Activated naive CD4-positive, alpha-beta T cell treated with anti-CD3 and anti-CD28 coated beads, Interleukin-2, amount 50 U/mL, for 24 hours (primary cell): ENCODE measurements at regions not wholly inside any gene's neighbourhood (a gene's known extent, or its start where the extent isn't known, plus 50 kb on each side); places are given as distances from the start of the nearest gene placed in this dataset.

Experiments
- H3K27ac Mint-ChIP-seq: one replicate; pipeline ENCODE4 v1.8.0; 2021; ENCODE audit warnings: mild to moderate bottlenecking, mixed read lengths
- H3K27me3 Mint-ChIP-seq: one replicate; pipeline ENCODE4 v1.8.0; 2021; ENCODE audit warnings: mixed read lengths
- H3K36me3 Mint-ChIP-seq: one replicate; pipeline ENCODE4 v1.8.0; 2021; ENCODE audit warnings: mixed read lengths
- H3K4me1 Mint-ChIP-seq: one replicate; pipeline ENCODE4 v1.8.0; 2021; ENCODE audit warnings: mixed read lengths
- H3K4me3 Mint-ChIP-seq: one replicate; pipeline ENCODE4 v1.8.0; 2021; ENCODE audit warnings: mild to moderate bottlenecking, mixed read lengths
- H3K9me3 Mint-ChIP-seq: one replicate; pipeline ENCODE4 v1.8.0; 2021; ENCODE audit warnings: mixed read lengths

DNA sequence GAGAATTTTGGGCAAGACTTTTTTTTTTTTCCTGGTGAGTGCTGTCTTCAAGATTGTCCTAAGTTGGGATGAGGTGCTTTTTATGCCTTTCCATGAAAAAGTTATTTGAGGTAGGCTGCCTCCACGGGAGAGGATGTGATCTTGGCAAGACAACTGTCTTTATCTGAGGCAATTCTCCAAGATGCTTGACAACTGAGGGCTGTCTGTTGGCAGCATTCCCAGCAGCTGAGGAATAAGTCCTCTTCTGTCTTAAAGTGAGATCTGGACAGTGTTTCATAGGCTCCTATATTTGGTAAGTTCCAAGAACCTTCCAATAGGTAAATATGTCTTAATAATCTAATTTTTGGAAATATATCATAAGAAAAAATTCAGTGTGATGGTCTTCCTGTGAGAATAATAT lies 662.0 kb downstream of the CDH11 start:
- Mint-ChIP-seq H3K9me3 (peaks cover 5% of the 10 kb centered on the region), H3K27ac (no peak overlapping the region), H3K4me1 (no peaks in the 10 kb centered on the region), H3K27me3 (no peaks in the 10 kb centered on the region), H3K4me3 (no peak overlapping the region), H3K36me3 (no peaks in the 10 kb centered on the region)

DNA sequence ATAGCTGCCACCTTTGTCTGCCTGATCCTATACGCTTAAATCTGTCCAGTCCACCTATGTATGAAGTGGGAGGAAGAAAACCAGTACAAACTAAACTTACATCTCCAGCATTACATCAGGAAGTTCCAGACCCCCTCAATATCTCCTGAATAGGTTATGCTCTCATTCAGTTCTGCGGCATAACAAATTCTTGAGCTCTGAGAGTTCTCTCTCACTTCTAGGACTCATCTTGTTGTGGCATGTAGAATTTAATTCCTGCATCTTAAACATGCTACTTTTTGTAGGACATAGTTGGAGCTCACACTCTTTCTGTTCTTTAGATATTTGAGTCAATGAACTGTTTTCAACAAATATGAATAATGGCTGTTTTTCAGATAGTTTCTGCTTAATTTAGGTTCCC lies 662.5 kb downstream of the CDH11 start:
- H3K4me3 Mint-ChIP-seq: no peak overlapping the region
- no peaks in the 10 kb centered on the region for H3K36me3 Mint-ChIP-seq
- H3K27me3 Mint-ChIP-seq: no peaks in the 10 kb centered on the region
- no peak overlapping the region for H3K27ac Mint-ChIP-seq
- no peaks in the 10 kb centered on the region for H3K4me1 Mint-ChIP-seq
- H3K9me3 Mint-ChIP-seq: peaks cover 5% of the 10 kb centered on the region

DNA sequence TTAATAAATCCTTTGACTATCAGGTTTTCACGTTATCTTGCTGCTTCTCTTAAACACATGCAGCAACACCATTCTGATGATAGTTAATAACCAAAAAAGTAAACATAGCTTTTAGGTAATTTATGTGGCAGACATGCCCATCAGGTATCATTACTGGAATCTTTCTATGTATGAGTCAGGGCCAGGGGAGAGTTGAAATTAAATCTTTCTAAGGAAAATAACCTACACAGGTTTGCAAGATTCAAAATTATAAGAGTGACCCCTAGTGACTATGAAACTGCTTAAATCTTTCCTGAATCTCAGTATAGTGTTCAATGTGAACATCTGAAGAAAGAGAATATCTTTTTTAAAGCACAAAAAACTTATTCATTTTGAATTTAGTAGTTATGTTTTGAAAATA lies 666.6 kb downstream of the CDH11 start:
- Mint-ChIP-seq H3K27me3 (no peaks in the 10 kb centered on the region), H3K36me3 (no peaks in the 10 kb centered on the region), H3K9me3 (peaks cover 5% of the 10 kb centered on the region), H3K4me3 (no peak overlapping the region), H3K4me1 (no peaks in the 10 kb centered on the region), H3K27ac (no peak overlapping the region)

DNA sequence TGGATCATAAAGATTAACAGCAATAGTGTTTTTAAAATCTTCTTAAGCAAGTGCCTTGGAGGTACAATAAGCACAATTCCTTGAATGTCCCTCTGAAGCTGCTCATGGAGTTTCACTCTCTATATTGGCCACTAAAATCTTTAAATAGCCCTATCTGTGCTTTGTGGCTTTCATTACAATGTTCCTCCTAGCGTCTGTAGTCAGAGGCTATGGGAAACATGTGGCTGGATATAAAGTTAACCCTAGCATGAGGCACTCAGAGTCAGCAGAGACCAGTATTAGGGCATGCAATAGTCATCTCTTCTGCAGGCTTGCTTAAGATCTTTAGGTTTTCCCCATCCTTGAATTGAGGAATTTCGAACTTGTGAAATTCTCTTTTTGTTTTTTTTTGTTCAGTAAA lies 668.2 kb downstream of the CDH11 start:
- Mint-ChIP-seq H3K4me3 (no peak overlapping the region), H3K36me3 (no peaks in the 10 kb centered on the region), H3K9me3 (peaks cover 5% of the 10 kb centered on the region), H3K27ac (no peak overlapping the region), H3K4me1 (no peaks in the 10 kb centered on the region), H3K27me3 (no peaks in the 10 kb centered on the region)

DNA sequence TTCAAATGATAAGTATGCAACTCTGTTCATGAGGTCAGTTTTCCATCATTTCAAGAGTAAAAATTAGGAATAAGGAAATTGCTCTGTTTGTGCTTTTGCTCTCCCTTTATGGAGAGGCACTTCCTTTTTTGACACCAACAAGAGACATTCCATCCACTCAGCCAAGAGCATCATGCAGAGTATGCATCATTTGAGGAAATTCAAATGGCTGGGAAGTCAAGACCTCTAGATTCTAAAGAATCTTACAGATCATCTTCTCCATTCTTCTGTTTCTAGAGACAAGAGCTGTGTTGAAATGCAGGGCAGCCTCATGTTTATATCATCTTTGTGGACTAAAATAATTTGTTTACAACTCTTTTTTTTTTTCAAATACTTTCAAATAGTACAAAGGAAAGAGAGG lies 669.4 kb downstream of the CDH11 start:
- Mint-ChIP-seq H3K4me1 (no peaks in the 10 kb centered on the region), H3K27me3 (no peaks in the 10 kb centered on the region), H3K9me3 (peaks cover 9% of the 10 kb centered on the region), H3K36me3 (no peaks in the 10 kb centered on the region), H3K4me3 (no peak overlapping the region), H3K27ac (no peak overlapping the region)

DNA sequence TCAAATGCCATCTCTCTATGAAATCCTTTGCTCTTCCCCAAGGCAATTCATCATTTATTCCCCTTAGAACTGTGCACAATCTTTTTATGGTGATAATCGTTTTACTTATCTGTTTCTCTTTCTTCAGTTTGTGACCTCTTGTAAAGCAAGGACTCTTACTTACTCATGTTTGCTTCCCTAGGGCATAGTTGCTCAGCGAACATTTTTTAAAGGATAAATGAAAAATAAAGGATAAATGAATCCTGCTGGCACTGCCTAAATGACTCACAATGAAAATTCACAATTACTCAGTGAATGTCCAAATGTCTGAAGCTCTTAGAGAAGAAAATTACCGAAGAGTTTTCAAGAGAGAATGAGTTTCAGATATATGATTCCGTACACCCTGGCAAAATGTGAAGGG lies 671.7 kb downstream of the CDH11 start:
- no peak overlapping the region for H3K27ac Mint-ChIP-seq
- H3K4me1 Mint-ChIP-seq: no peaks in the 10 kb centered on the region
- H3K9me3 Mint-ChIP-seq: peaks cover 12% of the 10 kb centered on the region
- no peaks in the 10 kb centered on the region for H3K36me3 Mint-ChIP-seq
- no peak overlapping the region for H3K4me3 Mint-ChIP-seq
- no peaks in the 10 kb centered on the region for H3K27me3 Mint-ChIP-seq

DNA sequence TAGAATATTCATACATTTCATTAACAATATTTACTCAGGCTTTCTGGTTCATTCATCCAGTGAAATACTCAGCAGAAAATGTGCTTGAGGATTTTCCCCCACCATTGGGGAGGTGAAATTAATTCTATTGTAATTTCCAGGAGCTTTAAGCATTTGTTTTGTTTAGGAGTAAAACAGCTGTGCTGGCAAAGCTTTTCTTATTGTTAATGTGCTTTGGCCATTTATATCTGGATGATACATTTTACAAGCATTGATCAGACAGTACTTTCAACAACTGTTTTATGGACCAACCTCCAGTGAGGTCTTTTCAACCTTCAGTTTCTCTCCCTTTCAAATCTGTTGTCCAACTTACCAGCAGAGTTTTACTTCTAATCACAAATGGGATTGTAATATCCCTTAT lies 672.4 kb downstream of the CDH11 start:
- no peaks in the 10 kb centered on the region for H3K27me3 Mint-ChIP-seq
- peaks cover 12% of the 10 kb centered on the region for H3K9me3 Mint-ChIP-seq
- H3K36me3 Mint-ChIP-seq: no peaks in the 10 kb centered on the region
- no peak overlapping the region for H3K4me3 Mint-ChIP-seq
- H3K27ac Mint-ChIP-seq: no peak overlapping the region
- no peaks in the 10 kb centered on the region for H3K4me1 Mint-ChIP-seq

DNA sequence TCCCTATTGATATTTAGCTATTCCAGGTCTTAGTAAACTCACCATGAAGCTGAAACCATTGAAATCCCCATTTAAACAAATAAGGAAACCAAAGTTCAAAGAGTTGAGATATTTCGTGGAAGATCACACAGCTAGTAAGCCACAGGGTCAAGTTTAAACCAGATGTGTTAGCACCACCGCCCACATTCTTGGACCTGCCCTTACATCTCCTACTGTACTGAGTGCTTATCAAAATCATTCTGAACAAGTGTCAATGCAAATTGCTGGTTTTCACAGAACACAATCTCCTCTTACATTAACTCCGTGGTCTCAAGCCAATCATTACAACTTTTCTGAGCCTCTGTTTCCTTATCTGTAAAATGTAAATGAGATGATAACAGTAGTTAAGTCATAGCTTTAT lies 676.2 kb downstream of the CDH11 start:
- H3K4me1 Mint-ChIP-seq: no peaks in the 10 kb centered on the region
- H3K36me3 Mint-ChIP-seq: no peaks in the 10 kb centered on the region
- no peak overlapping the region for H3K4me3 Mint-ChIP-seq
- no peak overlapping the region for H3K27ac Mint-ChIP-seq
- H3K27me3 Mint-ChIP-seq: no peaks in the 10 kb centered on the region
- peaks cover 18% of the 10 kb centered on the region for H3K9me3 Mint-ChIP-seq

DNA sequence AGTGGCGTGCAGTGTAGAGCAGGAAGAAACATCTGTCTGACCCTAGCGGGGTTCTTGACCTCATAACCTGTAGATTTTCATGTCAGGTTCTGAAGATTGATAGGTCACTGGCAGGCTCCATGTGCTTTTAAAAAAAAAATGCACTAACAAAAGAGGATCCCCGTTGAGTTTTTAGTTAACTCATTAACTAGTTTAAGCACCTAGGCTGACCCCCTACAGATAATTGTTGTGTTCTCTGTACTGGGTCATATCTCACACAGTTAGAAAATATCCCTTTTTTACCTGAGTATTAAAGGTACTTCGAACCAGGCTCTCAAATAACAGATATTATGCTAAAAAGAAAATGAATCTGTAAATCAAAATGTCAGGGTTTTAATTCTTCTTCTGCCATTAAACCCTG lies 676.6 kb downstream of the CDH11 start:
- H3K36me3 Mint-ChIP-seq: no peaks in the 10 kb centered on the region
- H3K4me3 Mint-ChIP-seq: no peak overlapping the region
- no peaks in the 10 kb centered on the region for H3K27me3 Mint-ChIP-seq
- H3K4me1 Mint-ChIP-seq: no peaks in the 10 kb centered on the region
- H3K27ac Mint-ChIP-seq: no peak overlapping the region
- H3K9me3 Mint-ChIP-seq: peaks cover 18% of the 10 kb centered on the region

DNA sequence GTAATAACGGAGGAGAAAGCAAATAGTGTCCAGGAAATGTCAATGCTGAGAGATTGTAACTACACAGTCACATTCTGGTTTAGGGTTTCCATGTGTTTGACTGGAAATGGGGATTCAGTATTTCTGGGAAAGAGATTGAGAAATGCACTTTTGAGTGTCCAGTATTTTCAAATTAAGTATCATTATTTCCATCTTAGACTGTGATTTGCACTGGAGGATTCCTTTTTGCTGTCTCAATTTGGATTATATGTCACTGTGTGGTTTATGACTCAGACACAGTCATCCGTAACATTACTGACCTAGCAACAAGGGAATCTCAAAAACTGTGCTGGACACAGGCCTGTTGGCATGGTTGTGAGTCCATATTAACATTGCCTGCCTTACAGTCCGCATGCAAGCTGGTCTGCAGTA lies 681.4 kb downstream of the CDH11 start:
- Mint-ChIP-seq H3K9me3 (peaks cover 10% of the 10 kb centered on the region), H3K4me1 (no peaks in the 10 kb centered on the region), H3K27ac (no peak overlapping the region), H3K36me3 (no peaks in the 10 kb centered on the region), H3K4me3 (no peak overlapping the region), H3K27me3 (no peaks in the 10 kb centered on the region)

DNA sequence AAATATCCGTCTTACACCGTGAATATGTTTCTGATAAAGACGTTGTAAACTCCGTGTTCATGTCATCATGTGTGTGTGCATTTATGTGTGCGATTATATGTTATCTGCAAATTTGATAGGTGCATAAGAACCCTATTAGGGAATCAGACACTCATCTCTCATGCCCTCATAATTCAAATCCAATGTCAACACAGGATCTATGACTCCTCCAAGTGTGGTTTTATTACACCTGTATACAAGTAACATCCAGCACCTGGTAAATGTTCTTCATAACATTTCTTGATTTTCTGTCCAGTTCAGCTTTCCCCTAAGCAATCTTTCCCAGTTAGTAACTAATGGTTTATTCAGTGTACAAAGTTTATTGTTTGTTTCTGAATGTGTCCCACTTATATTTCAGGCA lies 681.9 kb downstream of the CDH11 start:
- Mint-ChIP-seq H3K36me3 (no peaks in the 10 kb centered on the region), H3K27ac (no peak overlapping the region), H3K4me1 (no peaks in the 10 kb centered on the region), H3K9me3 (peaks cover 10% of the 10 kb centered on the region), H3K4me3 (no peak overlapping the region), H3K27me3 (no peaks in the 10 kb centered on the region)

DNA sequence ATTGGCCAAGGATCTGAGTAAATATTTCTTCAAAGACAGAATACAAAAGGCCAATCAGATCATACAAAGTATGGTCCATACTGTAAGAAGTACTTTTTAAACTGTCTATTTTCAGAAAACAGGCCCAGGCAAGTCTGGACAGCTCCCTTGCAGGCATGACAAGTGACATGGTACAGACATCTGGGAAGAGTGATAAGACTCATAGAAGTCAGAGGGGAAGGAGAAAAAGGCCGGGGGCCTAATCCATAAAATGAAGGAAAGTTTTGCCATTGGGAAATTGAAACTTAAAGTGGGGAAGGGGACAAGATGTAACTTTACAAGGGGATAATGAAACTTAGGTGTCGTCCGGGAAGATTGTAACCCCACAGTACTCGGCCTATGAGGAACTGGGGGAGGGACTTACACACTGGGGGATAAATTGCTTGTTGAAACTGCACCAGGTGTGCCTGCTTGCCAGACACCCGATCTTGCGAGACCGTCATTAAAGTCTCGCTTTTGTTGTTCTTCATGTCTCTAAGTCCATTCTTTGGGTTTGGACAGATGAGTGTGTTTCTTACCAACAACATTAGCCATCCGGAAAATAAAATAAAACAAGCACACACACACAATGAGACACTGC lies 684.0 kb downstream of the CDH11 start:
- Mint-ChIP-seq H3K27me3 (no peaks in the 10 kb centered on the region), H3K27ac (no peak overlapping the region), H3K9me3 (peaks cover 5% of the 10 kb centered on the region), H3K4me3 (no peak overlapping the region), H3K4me1 (no peaks in the 10 kb centered on the region), H3K36me3 (no peaks in the 10 kb centered on the region)

DNA sequence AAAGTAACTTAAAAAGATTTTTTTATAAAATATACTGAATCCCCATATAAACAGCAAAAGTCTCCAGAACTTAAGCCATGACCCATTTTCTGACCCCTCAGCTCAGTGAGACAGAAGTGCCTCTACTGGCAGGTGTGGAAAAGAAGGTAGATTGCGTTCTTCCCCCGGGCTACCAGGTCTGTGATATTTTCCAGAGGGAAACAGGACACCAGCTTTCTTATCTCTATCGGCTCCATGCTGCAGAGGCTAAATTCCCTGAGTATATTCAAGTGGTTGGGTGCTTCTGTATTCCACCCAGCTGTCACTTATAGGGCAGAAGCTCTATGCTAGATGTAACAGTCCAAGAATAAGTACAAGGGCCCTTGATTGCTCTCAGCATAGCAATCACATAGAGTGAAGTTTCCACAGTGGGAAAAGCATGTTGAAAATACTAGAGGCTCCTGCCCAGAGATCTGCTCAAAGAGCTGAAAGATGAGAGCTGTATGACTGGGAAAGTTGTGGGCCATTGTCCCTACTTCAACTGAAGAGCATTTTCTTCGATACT lies 687.3 kb downstream of the CDH11 start:
- no peak overlapping the region for H3K27ac Mint-ChIP-seq
- H3K9me3 Mint-ChIP-seq: peaks cover 15% of the 10 kb centered on the region
- no peak overlapping the region for H3K4me3 Mint-ChIP-seq
- H3K4me1 Mint-ChIP-seq: no peaks in the 10 kb centered on the region
- no peaks in the 10 kb centered on the region for H3K36me3 Mint-ChIP-seq
- no peaks in the 10 kb centered on the region for H3K27me3 Mint-ChIP-seq

DNA sequence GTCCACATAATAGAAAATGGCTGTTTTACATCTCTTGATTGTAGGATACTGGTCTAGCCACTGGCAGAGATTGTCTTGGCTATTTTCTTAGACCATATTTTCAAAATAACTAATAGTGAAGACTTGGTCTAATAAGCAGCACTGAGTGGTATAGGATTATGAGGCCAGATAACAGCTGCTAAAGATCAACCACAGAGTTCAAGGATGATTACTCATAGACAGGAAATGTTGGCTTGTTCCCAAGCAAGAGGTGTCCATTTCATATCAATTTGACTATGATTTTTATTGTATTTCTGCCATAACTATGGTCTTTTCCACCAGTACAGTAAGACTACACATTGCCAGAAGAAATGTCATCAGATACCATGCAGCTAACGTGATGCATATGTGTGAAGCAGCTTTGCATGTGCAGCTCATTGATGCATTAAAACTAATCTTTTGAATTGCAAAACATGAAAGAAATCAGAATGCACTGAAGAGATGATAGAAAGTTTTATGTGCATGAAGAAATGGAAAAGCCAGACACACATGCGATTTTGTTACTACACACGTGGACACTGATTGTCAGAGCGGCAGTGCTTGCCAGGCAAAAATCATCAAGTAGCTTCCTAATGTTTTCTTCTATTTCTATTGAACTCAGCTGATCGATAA lies 693.3 kb downstream of the CDH11 start:
- no peaks in the 10 kb centered on the region for H3K27me3 Mint-ChIP-seq
- H3K9me3 Mint-ChIP-seq: peaks cover 11% of the 10 kb centered on the region
- no peaks in the 10 kb centered on the region for H3K36me3 Mint-ChIP-seq

DNA sequence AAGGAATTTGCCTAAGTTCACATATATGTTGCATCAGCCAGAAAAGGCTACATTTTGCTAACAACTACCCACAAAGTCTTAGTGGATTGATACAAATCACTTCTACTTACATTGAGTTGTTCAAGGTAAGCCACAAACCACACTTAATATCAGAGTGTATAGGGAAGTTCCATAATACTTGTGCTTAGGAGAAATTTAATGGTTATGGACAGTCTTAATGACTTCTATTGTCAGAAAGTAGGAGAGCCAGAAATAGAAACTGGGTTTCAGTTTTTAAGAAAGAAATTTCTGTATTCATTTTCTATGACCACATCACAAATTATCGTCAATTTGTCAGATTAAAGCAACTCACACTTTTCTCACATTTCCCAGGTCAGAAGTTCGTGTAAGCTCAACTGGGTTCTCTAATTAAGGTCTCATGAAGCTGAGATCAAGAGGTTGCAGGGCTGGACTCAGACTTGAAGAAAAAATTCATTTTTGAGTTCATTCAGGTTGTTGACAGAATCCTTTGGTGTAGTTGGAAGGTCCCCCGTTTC lies 695.7 kb downstream of the CDH11 start:
- Mint-ChIP-seq H3K4me3 (no peak overlapping the region), H3K9me3 (peaks cover 4% of the 10 kb centered on the region)

More for the DNA sequence above, 693.3 kb downstream of the CDH11 start:
- Mint-ChIP-seq H3K4me1 (no peaks in the 10 kb centered on the region), H3K4me3 (no peak overlapping the region), H3K27ac (no peak overlapping the region)

DNA sequence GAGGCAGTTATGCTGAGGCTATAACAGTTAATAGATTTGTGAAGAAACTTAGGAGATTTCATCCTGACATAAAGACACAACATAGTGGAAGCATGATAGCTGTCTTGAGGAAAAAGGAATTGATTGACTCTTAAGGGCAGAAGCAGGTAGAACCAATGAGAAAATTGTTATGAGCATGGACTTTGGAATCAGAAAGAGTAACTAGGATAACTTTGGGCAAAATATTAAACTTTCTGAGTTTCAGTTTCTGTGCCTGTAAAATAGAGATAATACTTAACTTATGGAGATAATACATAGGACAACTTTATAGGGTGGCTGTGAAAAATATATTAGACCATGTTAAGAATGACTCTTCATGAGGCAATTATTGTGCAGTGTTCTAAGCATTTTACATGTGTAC lies 696.5 kb downstream of the CDH11 start:
- Mint-ChIP-seq H3K4me3 (no peak overlapping the region), H3K27ac (no peak overlapping the region), H3K9me3 (peaks cover 4% of the 10 kb centered on the region), H3K4me1 (no peaks in the 10 kb centered on the region), H3K27me3 (no peaks in the 10 kb centered on the region), H3K36me3 (no peaks in the 10 kb centered on the region)

More for the DNA sequence above, 695.7 kb downstream of the CDH11 start:
- Mint-ChIP-seq H3K36me3 (no peaks in the 10 kb centered on the region), H3K27ac (no peak overlapping the region), H3K4me1 (no peaks in the 10 kb centered on the region), H3K27me3 (no peaks in the 10 kb centered on the region)
